ENCODE measurements at regions not wholly inside any gene's neighbourhood (a gene's known extent, or its start where the extent isn't known, plus 50 kb on each side); places are given as distances from the start of the nearest gene placed in this dataset.

DNA sequence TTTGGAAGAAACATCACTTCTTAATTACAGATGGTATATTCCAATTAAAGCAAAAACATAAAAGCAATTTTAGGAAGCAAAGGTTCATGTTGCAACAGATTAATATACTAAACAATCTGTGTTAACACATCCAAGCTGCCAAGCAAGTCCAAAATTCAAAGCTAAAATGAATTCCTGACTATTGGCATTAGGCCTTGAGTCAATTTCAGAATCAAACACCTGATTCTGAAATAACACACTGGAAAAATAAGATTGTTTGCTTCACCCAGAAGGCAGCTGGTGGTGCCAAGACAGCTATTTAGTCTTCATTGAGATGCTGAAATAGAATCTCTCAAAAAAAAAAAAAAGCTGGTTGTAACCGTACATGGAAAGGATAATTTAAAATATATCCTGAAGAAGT, 465.6 kb downstream of the SOCS6 start:
- H3K27ac ChIP-seq, result no peak overlapping the region
- intact Hi-C loops (cut with DNase I), result no loop called here
- H3K4me3 ChIP-seq, result no peak overlapping the region
- H3K27me3 ChIP-seq, result no peaks in the 10 kb centered on the region
- TF ChIP-seq, protein P1, sequence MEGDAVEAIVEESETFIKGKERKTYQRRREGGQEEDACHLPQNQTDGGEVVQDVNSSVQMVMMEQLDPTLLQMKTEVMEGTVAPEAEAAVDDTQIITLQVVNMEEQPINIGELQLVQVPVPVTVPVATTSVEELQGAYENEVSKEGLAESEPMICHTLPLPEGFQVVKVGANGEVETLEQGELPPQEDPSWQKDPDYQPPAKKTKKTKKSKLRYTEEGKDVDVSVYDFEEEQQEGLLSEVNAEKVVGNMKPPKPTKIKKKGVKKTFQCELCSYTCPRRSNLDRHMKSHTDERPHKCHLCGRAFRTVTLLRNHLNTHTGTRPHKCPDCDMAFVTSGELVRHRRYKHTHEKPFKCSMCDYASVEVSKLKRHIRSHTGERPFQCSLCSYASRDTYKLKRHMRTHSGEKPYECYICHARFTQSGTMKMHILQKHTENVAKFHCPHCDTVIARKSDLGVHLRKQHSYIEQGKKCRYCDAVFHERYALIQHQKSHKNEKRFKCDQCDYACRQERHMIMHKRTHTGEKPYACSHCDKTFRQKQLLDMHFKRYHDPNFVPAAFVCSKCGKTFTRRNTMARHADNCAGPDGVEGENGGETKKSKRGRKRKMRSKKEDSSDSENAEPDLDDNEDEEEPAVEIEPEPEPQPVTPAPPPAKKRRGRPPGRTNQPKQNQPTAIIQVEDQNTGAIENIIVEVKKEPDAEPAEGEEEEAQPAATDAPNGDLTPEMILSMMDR (IDR thresholded peaks at IDR 0.05), result no peak
- TF ChIP-seq POLR2A (IDR thresholded peaks at IDR 0.05) (no peak), POLR2AphosphoS5 (IDR thresholded peaks at IDR 0.05; ENCODE audit: insufficient read depth in 1 of 2, low read depth in 1 of 2) (no peak)
- no peaks in the 10 kb centered on the region for H3K4me1 ChIP-seq
- DNase-seq (ENCODE audit: extremely low spot score in 2 of 2), result no peak
- no peaks in the 10 kb centered on the region for H3K36me3 ChIP-seq
- H3K9me3 ChIP-seq, result no peaks in the 10 kb centered on the region

DNA sequence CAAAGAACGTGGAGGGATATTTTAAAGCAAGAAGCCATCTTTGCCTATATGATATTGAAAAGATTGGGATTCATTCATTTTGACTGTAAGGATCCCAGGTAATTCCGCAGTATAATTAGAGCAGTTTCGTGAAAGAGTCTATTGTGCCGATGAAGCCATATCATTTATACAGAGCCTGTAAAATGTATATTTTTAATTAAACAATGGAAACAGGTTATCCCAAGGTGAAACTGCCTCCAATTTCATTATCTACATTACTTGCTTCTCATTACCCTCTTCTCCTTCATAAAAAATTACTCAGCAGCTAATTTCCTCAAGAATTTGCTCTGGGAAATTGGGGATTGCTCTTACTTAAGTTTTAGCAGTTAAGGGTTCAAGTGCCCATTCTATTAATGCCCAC, 444.1 kb downstream of the SOCS6 start:
- TF ChIP-seq POLR2AphosphoS5 (IDR thresholded peaks at IDR 0.05; ENCODE audit: insufficient read depth in 1 of 2, low read depth in 1 of 2), result no peak
- TF ChIP-seq POLR2A (IDR thresholded peaks at IDR 0.05), result no peak
- TF ChIP-seq, protein P1 (IDR thresholded peaks at IDR 0.05), result no peak
- intact Hi-C loops (cut with DNase I), result no loop called here
- Histone ChIP-seq H3K27ac (no peak overlapping the region), H3K27me3 (no peaks in the 10 kb centered on the region), H3K4me3 (no peak overlapping the region), H3K9me3 (no peaks in the 10 kb centered on the region), H3K4me1 (no peaks in the 10 kb centered on the region), H3K36me3 (no peaks in the 10 kb centered on the region)
- DNase-seq (ENCODE audit: extremely low spot score in 2 of 2), result no peak

DNA sequence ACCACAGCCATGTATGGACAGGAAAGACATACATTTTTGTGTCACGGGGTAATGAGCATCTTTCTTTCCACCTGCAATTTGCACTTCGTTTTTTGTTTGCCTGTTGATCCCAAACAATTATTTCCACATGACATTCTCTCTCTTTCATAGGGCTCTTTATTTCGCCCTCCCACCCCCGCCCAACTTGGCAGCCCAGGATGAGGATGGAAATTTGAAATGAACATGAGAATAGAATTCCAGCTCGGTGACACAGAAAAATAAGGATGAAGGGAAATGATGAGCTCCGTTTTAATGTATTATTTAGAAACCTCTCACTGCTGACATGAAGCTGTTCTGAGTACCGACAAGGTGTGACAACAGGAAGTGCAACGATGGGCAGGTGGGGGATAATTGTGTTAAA, 443.3 kb downstream of the SOCS6 start:
- Histone ChIP-seq H3K4me1 (no peaks in the 10 kb centered on the region), H3K27me3 (no peaks in the 10 kb centered on the region), H3K36me3 (no peaks in the 10 kb centered on the region), H3K9me3 (no peaks in the 10 kb centered on the region), H3K27ac (no peak overlapping the region), H3K4me3 (no peak overlapping the region)
- intact Hi-C loops (cut with DNase I), result no loop called here
- TF ChIP-seq, protein P1 (IDR thresholded peaks at IDR 0.05), result no peak
- TF ChIP-seq POLR2AphosphoS5 (IDR thresholded peaks at IDR 0.05; ENCODE audit: insufficient read depth in 1 of 2, low read depth in 1 of 2), result no peak
- no peak for TF ChIP-seq POLR2A (IDR thresholded peaks at IDR 0.05)
- DNase-seq (ENCODE audit: extremely low spot score in 2 of 2), result no peak

DNA sequence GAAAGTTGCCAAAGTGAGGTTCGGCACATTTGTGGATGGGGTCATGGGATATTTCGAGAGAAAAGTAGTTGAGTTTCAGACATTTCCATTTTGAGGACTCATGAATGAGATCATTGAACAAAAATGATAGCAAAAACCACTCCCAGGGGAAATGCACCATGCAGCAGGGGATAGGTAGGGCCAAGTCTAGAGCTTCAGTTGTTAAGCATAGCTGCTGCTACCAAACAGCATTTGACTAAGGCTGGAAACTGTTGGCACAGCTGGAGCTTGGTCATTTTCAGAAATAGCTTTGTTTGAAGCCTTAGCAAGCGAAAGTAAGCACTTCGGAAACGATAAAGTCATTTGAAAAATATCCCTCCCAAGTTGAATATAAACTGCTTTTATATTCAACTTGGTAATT, 431.8 kb downstream of the SOCS6 start:
- intact Hi-C loops (cut with DNase I), result no loop called here
- no peaks in the 10 kb centered on the region for H3K36me3 ChIP-seq
- H3K27ac ChIP-seq, result no peak overlapping the region
- H3K4me3 ChIP-seq, result no peak overlapping the region
- TF ChIP-seq POLR2AphosphoS5 (IDR thresholded peaks at IDR 0.05; ENCODE audit: insufficient read depth in 1 of 2, low read depth in 1 of 2) (no peak), POLR2A (IDR thresholded peaks at IDR 0.05) (no peak)
- TF ChIP-seq, protein P1 (IDR thresholded peaks at IDR 0.05), result no peak
- H3K9me3 ChIP-seq, result no peaks in the 10 kb centered on the region
- no peaks in the 10 kb centered on the region for H3K27me3 ChIP-seq
- no peaks in the 10 kb centered on the region for H3K4me1 ChIP-seq
- no peak for DNase-seq (ENCODE audit: extremely low spot score in 2 of 2)

DNA sequence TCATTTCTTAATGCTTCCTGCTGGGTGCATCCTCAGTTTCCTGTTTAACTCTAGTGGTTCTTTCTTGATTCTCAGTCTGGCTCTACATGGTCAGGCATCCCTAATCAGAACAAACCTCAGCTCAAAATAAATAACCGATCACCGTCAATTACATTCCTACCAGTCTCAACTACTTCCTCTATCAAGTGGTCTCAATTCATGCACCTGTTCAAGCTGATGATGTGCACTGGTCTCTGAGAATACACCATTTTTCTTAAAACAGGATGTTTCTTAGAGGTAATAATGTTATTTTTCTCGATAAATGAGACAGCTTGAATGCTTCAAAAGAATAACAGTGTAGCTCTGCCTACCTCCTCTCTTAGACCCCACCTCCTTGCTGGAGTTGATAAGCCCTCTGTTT, 420.9 kb downstream of the SOCS6 start:
- Histone ChIP-seq H3K27ac (no peak overlapping the region), H3K4me1 (no peaks in the 10 kb centered on the region), H3K4me3 (no peak overlapping the region), H3K9me3 (no peaks in the 10 kb centered on the region), H3K36me3 (no peaks in the 10 kb centered on the region), H3K27me3 (no peaks in the 10 kb centered on the region)
- TF ChIP-seq POLR2A (IDR thresholded peaks at IDR 0.05) (no peak), POLR2AphosphoS5 (IDR thresholded peaks at IDR 0.05; ENCODE audit: insufficient read depth in 1 of 2, low read depth in 1 of 2) (no peak)
- TF ChIP-seq, protein P1 (IDR thresholded peaks at IDR 0.05), result no peak
- DNase-seq (ENCODE audit: extremely low spot score in 2 of 2), result no peak
- intact Hi-C loops (cut with DNase I), result no loop called here
